Stimulated activated CD8-positive, alpha-beta memory T cell treated with anti-CD3 and anti-CD28 coated beads, Interleukin-2, amount 100 ng/mL, for 48 hours (primary cell): ENCODE measurements at regions not wholly inside any gene's neighbourhood (a gene's known extent, or its start where the extent isn't known, plus 50 kb on each side); places are given as distances from the start of the nearest gene placed in this dataset.

Experiments used
- DNase-seq, 2 donors: peaks; one replicate each; pipeline ENCODE4 v3.0.0-alpha.2; 2020; ENCODE audit warnings: low read depth in 2 of 2

- DNase-seq = no peak
Measured at GRCh38 chr13:103203735-103204330, 137.6 kb upstream of the SLC10A2 start.

GRCh38 chr13:103200118-103200885 is 134.1 kb upstream of the SLC10A2 start:
- no peak for DNase-seq

DNA sequence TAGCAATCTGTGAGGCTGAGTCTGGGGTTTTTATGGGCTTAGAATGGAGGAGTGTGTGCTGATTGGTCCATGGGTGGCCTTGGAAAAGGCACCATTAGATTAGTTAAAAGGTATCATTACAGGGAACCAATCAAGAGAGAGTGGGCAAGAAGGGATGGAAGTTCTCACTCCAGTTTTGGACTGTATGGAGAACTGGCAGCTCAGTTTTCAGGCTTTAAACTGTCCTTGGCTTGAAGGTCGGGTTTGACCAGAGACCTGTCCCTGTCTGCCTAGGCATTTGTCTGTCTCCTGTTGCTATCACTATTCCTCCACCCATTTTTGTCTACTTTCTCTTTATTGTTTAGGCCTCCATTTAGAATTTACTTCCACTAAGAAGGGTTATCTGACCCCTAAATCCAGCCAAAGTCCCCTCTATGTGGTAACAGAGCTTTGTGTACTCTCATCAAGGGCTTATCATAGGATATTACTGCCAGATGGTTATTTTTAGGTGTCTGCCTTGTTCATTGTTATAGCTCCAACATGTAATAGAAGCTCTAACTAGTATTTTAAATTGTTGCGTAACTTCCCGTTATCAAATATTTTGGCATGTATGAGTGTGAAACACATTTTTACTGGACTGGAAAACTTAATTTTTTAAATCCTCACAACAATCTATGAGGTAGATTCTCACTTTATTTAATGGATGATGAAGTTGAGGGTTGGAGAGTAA is 133.3 kb upstream of the SLC10A2 start:
- DNase-seq = no peak

- DNase-seq = no peak
Measured at GRCh38 chr13:103196356-103196755, 130.1 kb upstream of the SLC10A2 start.

GRCh38 chr13:103195762-103196161 is 129.5 kb upstream of the SLC10A2 start:
- no peak for DNase-seq

- DNase-seq = no peak
Measured at GRCh38 chr13:103194871-103195270, 128.7 kb upstream of the SLC10A2 start.

DNA sequence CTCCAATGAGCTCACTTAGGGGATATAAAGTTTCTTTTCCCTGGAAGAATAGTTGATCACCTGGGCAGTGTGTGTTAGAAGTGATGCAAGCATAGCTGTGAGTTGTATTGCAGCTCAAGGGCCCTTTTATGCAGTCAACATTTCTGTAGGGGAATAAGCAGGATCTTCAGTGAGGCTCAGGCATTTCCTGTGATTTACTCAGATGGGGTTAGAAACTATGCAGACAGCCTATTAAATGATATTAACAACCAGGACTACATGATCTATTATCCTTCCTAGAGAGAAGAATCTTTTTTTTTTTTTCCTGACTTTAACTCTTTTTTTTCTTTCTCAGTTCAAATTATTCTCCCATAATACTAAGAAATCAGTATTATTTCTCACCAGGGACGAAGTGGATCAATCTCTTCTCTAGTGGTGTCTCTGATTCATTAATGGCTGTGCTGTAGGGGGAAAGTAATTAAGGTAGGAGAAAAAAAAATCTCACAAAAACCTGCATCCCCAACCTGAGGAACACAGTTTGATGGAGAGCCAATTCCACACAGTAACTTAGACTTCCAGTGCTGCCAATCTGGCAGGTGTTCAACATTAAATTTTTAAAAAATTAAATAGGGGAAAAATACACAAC is 126.4 kb upstream of the SLC10A2 start:
- DNase-seq = no peak

DNA sequence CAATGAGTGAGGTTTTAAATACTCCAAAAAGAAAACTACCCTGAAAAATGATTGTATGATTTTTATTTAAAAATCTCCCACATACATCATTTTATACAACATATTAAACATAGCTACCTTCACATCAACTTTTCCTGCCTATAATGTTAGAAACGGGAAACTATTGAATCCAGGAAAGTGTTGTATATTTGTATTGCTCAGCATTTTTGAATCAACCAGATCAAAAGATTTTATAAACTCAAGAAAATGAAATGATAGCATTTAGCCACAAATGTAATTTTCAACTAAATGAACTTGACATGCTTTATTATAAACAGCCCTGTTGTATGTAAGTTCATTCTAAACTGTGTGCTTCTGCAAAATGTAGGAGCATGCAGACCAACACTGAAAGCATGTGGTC is 124.6 kb upstream of the SLC10A2 start:
- no peak for DNase-seq

- DNase-seq = no peak
Measured at GRCh38 chr13:103188713-103189326, 122.6 kb upstream of the SLC10A2 start.

DNA sequence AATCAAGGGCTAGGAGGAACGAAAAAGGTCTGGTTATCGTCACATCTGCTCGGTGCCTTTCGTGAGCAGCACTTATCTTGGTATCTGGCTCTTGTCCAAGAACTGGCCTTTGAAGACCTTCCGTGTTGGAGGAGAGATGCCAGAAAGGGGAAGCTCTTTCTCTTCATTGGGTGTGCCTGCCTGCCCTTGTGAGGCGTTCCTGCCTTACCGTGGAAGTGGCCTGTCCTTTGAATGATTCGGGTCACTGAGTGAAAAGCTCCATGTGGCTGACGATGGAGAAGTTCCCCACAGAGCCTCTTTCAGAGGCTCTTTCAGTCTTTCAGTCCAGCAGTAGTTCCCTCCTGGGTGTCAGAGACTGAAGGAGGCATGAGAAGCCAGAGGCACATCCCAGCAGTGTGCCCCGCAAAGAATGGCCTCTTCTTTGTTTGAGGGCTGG is 121.5 kb upstream of the SLC10A2 start:
- no peak for DNase-seq

DNA sequence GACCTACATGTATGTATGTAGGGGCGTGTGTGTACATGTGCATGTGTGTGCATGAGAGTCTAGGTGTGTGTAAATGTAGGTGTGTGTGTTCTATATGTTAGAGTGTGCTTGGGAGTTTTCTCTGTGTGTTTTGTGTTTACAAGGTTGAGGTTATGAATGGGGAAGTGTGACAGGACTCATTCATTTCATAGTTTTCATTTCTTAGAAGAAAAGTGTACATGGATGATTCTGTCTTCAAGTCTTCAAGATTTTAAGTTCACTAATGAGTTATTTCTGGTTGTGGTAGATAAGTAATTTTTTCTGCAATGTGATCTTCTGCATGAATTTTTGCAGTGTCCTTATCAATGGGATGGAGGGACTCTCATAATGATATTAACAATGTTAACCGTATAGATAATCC is 118.2 kb upstream of the SLC10A2 start:
- DNase-seq = no peak

GRCh38 chr13:103178986-103179943 is 113.0 kb upstream of the SLC10A2 start:
- no peak for DNase-seq

DNA sequence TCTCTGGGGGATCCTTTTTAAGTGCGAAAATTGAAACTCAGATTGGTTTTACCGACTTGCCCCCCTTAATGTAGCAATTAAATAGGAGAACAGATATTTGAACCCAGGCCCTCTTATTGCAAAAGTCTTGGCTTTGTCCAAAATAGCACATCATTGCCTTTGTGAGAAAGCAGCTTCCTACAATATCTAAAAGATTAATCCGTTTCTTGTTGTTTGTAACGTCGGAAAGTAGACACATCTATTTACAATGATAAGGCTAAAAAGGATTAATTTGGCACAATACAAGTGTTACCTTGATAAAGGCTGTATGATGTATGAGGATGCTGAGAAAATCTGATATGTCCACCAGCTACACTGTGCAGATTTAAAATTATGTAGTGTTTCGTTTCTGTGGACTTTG is 108.7 kb upstream of the SLC10A2 start:
- DNase-seq = no peak

GRCh38 chr13:103168901-103169508 is 102.8 kb upstream of the SLC10A2 start:
- DNase-seq = no peak

GRCh38 chr13:103164251-103164650 is 98.0 kb upstream of the SLC10A2 start:
- DNase-seq = no peak

- DNase-seq = no peak
Measured at GRCh38 chr13:103161476-103161875, 95.3 kb upstream of the SLC10A2 start.

DNA sequence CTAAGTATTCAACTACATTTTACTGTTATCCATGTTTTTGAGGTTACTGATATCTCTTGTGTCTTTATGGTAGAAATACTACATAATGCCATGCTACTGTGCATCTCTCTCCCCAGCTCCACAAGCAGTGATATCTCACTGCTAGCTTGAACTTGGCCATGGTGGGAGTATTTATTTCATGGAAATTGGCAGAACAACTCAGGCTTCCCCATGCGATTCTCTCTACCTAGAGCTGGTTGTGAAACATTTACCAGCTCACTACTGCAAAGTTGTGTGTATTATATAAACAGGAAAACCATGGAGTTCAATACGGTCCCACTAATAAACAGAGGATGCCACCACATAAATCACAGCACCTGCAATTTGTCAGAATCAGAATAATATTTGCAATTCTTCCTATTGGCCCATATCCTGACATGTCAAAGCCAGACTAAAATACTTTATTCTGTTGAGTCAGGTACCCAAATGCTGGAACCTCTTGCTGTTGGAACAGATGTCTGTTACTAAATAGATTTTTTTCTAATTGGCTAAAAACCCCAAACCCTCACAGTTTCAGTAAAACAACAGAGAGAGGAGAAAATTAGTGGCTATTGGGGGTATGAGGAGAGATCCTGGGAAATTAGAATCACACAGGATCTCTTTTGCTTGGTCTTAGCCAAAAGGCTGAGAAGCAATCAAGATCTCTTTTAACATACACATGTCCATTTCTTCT is 91.4 kb upstream of the SLC10A2 start:
- DNase-seq = no peak

GRCh38 chr13:103157016-103157415 is 90.8 kb upstream of the SLC10A2 start:
- DNase-seq = no peak

- DNase-seq = no peak
Measured at GRCh38 chr13:103156346-103156998, 90.3 kb upstream of the SLC10A2 start.
